ENCODE measurements at regions not wholly inside any gene's neighbourhood (a gene's known extent, or its start where the extent isn't known, plus 50 kb on each side); places are given as distances from the start of the nearest gene placed in this dataset.
A peak's percentile ranks its signal among the peaks of the same experiment; 100 is the strongest.

GRCh38 chr11:81744336-81745116 is 989.1 kb downstream of the FAM181B start:
- no peak for DNase-seq (ENCODE audit: low spot score)

- no peak for DNase-seq (ENCODE audit: low spot score)
Observed at GRCh38 chr11:81725701-81726100, 1008.0 kb downstream of the FAM181B start.

GRCh38 chr11:81717695-81718094 is 1016.0 kb downstream of the FAM181B start:
- DNase-seq (ENCODE audit: low spot score) = no peak

DNA sequence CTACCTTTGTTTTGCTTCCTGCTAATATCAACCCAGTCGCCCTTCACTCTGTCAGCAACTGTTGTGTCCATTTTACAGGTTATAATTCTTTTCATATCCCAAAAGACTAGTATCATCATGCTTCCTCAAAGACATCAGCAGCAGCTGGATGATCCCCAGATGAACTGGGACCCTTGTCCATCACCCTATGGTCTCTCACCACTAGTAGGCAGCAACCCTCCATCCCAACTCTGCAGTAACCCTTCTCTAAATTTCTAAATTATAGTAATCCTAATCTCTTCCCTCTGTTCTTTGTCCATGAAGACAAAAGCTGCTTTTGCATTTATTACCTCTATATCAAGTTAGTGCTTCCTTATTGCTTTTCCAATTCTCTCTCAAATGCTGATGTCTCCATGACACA is 1025.8 kb downstream of the FAM181B start:
- no peak for DNase-seq (ENCODE audit: low spot score)

DNA sequence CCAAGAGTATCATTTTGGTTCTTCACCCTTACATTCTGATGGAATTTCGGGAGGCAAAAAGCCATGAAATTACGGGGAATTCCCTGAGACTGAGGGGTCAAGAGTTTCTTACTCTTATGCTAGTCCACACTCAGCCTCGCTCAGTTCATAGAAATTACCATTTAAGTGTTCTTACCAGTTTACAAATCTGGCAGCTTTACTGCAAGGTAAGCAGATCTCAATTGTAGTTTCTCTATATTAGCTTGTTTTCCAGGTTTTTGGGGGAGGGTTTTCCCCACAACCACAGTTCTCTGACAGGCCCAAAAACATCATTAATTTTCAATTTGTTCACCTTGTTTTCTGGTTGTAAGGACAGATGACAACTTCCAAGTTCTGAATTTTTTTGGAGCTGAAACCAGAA is 1028.4 kb downstream of the FAM181B start:
- no peak for DNase-seq (ENCODE audit: low spot score)

- no peak for DNase-seq (ENCODE audit: low spot score)
Observed at GRCh38 chr11:81700076-81700475, 1033.6 kb downstream of the FAM181B start.

- no peak for DNase-seq (ENCODE audit: low spot score)
Observed at GRCh38 chr11:81687057-81687456, 1046.6 kb downstream of the FAM181B start.

DNA sequence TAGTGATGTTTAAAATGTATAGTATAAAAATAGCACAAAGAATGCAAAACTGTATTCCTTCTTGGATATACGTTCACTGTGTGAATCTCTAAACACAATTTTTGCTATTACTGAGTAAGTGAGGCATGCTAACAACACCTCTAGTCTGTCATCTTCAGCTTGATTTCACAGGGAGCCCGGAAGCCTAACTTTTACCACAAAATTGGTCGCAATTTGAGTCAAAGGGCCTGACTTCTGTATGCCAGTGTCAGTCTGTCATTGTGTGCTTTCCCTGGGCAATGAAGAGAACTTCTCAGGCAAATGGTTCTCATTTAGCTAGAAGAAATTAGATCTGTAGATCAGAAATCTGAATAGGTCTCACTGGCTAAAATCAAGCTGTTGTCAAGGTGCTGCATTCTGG is 1059.5 kb downstream of the FAM181B start:
- DNase-seq (ENCODE audit: low spot score) = no peak

DNA sequence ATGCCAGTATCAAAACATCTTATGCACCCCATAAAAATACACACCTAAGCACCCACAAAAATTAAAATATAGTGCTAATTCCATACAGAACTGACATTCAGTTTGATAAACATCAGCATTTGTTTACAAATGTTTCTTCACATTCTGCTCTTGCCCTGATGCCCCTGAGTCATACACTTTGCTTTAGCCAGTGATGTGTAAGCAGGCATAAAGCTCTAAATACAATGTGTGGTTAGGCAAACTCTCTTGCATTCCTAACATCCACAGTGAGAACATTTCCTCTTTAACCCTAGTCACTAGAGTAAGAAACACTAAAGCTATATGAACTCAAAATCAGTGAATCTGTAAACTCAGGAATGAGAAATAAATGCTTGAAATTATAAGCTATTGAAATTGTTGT is 1060.7 kb downstream of the FAM181B start:
- no peak for DNase-seq (ENCODE audit: low spot score)

GRCh38 chr11:81669935-81670543 is 1063.6 kb downstream of the FAM181B start:
- no peak for DNase-seq (ENCODE audit: low spot score)

DNA sequence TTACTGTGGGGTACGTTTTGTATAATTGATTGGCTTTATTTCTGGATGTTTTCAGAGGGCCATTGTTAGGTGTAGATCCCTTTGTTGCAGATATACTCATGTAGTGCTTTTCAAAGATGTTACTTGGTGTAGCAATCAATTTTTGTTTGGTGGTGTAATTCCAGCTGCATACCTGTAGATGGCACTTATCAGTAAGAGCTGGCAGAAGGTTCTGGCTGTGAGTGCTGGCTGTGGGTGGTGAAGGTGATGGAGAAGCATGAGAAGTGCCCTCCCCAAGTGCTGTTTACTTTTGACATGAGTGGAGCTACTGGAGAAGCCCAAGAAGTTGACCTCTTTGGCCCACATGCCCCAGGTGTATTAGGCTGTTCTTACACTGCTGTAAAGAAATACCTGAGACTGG is 1074.9 kb downstream of the FAM181B start:
- no peak for DNase-seq (ENCODE audit: low spot score)

DNA sequence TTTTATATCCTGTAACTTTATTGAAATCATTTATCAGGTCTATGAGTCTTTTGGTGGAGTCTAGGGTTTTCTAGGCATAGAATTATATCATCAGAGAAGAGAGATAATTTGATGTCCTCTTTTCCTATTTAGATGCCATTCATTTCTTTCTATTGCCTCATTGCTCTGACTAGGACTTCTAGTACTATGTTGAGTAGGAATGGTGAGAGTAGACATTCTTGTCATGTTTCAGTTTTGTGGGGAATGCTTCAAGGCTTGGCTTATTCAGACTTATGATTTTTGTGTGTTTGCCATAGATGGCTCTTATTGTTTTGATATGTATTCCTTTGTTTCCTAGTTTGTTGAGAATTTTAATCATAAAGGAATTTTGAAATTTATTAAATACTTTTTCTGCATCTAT is 1078.3 kb downstream of the FAM181B start:
- DNase-seq (ENCODE audit: low spot score) = no peak

- no peak for DNase-seq (ENCODE audit: low spot score)
Observed at GRCh38 chr11:81647374-81647773, 1086.3 kb downstream of the FAM181B start.

GRCh38 chr11:81644239-81644840 is 1089.3 kb downstream of the FAM181B start:
- DNase-seq (ENCODE audit: low spot score) = peak; percentile 39

GRCh38 chr11:81634483-81634882 is 1099.2 kb downstream of the FAM181B start:
- DNase-seq (ENCODE audit: low spot score) = no peak

GRCh38 chr11:81602508-81602907 is 1131.2 kb downstream of the FAM181B start:
- no peak for DNase-seq (ENCODE audit: low spot score)

DNA sequence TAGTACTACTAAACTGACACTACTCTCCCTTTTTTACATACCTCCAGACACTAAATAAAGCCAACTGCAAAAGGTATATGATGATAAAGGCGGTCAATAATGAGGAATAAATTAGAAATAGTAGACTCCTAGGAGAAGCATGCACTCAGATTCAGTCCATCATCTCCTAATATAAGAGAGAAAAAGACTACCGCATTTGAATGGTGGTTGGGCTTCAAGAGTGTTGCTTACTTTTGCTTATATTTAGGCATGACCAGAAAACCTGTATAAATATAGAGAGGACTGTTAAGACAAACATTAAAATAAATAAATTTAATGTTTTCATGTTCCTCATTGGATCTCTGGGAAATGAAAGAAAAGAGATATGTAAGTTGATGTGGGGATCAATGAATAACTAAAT is 1137.0 kb downstream of the FAM181B start:
- DNase-seq (ENCODE audit: low spot score) = no peak

DNA sequence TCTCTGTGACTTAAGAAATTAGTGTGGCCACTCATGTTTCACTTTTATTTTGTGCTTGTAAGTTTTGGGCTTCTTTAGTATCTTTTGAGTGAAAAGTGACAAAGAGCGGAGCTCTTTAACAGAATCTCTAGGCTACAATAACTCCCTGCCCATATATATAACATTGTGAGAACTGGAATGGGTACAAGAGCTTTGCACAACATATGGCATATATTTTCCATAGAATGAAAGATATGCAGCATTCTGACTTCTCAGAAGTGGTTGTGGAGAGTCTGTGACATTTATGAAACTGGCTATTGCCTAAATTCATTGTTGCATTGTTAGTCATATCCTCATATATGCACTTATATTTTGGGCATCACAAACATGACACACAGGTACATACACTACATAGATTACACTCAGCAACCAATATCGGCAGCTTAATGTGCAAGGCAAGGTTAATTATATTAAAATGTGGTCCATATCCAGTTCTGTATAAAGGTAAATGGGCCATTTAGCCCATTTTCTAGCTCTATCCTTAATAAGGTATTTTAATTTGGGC is 1148.2 kb downstream of the FAM181B start:
- DNase-seq (ENCODE audit: low spot score) = no peak

- DNase-seq (ENCODE audit: low spot score) = no peak
Observed at GRCh38 chr11:81579339-81579738, 1154.3 kb downstream of the FAM181B start.

GRCh38 chr11:81578571-81578970 is 1155.1 kb downstream of the FAM181B start:
- no peak for DNase-seq (ENCODE audit: low spot score)

GRCh38 chr11:81574301-81574700 is 1159.4 kb downstream of the FAM181B start:
- DNase-seq (ENCODE audit: low spot score) = no peak

GRCh38 chr11:81573367-81573766 is 1160.3 kb downstream of the FAM181B start:
- no peak for DNase-seq (ENCODE audit: low spot score)

- no peak for DNase-seq (ENCODE audit: low spot score)
Observed at GRCh38 chr11:81570669-81571068, 1163.0 kb downstream of the FAM181B start.
